ENCODE measurements at regions not wholly inside any gene's neighbourhood (a gene's known extent, or its start where the extent isn't known, plus 50 kb on each side); places are given as distances from the start of the nearest gene placed in this dataset.

GRCh38 chr2:62287899-62288880, 92.3 kb downstream of the B3GNT2 start:
- DNase-seq: peak; percentile 84 to 90 (median 86)
- Mint-ChIP-seq H3K27me3 (ENCODE audit: low read depth in 3 of 3) (peaks cover 0 to 1% (median 0%) of the 10 kb centered on the region in 3 donors), H3K36me3 (peaks cover 0 to 2% of the 10 kb centered on the region in 2 donors), H3K4me3 (peak overlapping the region in 1 of 2 donors; percentile 4), H3K27ac (peak overlapping the region; percentile 48 to 87 (median 81)), H3K4me1 (peaks cover 39% of the 10 kb centered on the region), H3K9me3 (peaks cover 10 to 28% (median 20%) of the 10 kb centered on the region in 7 donors)
- Histone ChIP-seq H3K9me3 (replicated peaks in 1 of 2; ENCODE audit: control insufficient read depth in 1 of 2, insufficient read depth in 1 of 2, low read length in 2 of 2) (peaks cover 13 to 18% of the 10 kb centered on the region in 2 donors), H2AFZ (ENCODE audit: insufficient read depth, low read depth, low read length, poor library complexity, severe bottlenecking) (no peak overlapping the region), H3K27ac (ENCODE audit: low read depth in 1 of 2, low read length in 2 of 2) (peak overlapping the region; percentile 43 to 47), H3K4me1 (ENCODE audit: control insufficient read depth in 1 of 2, insufficient read depth in 2 of 2, low read length in 2 of 2) (peaks cover 25 to 31% of the 10 kb centered on the region in 2 donors), H3K4me2 (replicated peaks; ENCODE audit: extremely low read depth, low read length, poor library complexity, severe bottlenecking) (no peak overlapping the region), H3K79me2 (ENCODE audit: insufficient read depth, low read length) (no peaks in the 10 kb centered on the region), H4K20me1 (ENCODE audit: insufficient read depth, low read length) (no peaks in the 10 kb centered on the region), H3K4me3 (replicated peaks in 1 of 3; ENCODE audit: low read depth in 2 of 3, low read length in 3 of 3) (peak overlapping the region in 1 of 3 experiments; percentile 4), H3K36me3 (replicated peaks in 1 of 2; ENCODE audit: control insufficient read depth in 1 of 2, insufficient read depth in 2 of 2, low read length in 2 of 2) (no peaks in the 10 kb centered on the region), H3K9ac (ENCODE audit: insufficient read depth, low read length, poor library complexity, severe bottlenecking) (no peak overlapping the region), H3K27me3 (ENCODE audit: control insufficient read depth in 2 of 2, insufficient read depth in 2 of 2, low read length in 2 of 2) (no peaks in the 10 kb centered on the region)
- intact Hi-C loops (cut with micrococcal nuclease): loop anchor here in 1 of 2 donors (5.0 kb wide), 1 partner anchor 91 kb away; the partner anchor contains the start of gene B3GNT2
- no peak for TF ChIP-seq CTCF (IDR thresholded peaks at IDR 0.05)
- WGBS (ENCODE audit: insufficient coverage): 67% methylated on average over 3 of the region's 8 CpGs

GRCh38 chr2:62287282-62287681, 91.4 kb downstream of the B3GNT2 start:
- peak overlapping the region in 6 of 7 donors; percentile 40 to 83 (median 72) for H3K27ac Mint-ChIP-seq
- 56% methylated on average over 4 of the region's 5 CpGs for whole genome bisulfite sequencing (ENCODE audit: insufficient coverage)
- H3K4me2 ChIP-seq (replicated peaks; ENCODE audit: extremely low read depth, low read length, poor library complexity, severe bottlenecking): no peak overlapping the region

More at GRCh38 chr2:62287282-62287681, 91.4 kb downstream of the B3GNT2 start:
- intact Hi-C loops (cut with micrococcal nuclease): loop anchor here in 1 of 2 donors (5.0 kb wide), 1 partner anchor 90 kb away; the partner anchor contains the start of gene B3GNT2
- H3K4me1 Mint-ChIP-seq: peaks cover 36% of the 10 kb centered on the region
- H3K4me1 ChIP-seq (ENCODE audit: control insufficient read depth in 1 of 2, insufficient read depth in 2 of 2, low read length in 2 of 2): peaks cover 25 to 28% of the 10 kb centered on the region in 2 donors
- H3K79me2 ChIP-seq (ENCODE audit: insufficient read depth, low read length): no peaks in the 10 kb centered on the region
- no peaks in the 10 kb centered on the region for H3K27me3 ChIP-seq (ENCODE audit: control insufficient read depth in 2 of 2, insufficient read depth in 2 of 2, low read length in 2 of 2)
- no peaks in the 10 kb centered on the region for H3K36me3 ChIP-seq (replicated peaks in 1 of 2; ENCODE audit: control insufficient read depth in 1 of 2, insufficient read depth in 2 of 2, low read length in 2 of 2)
- peaks cover 0 to 1% (median 0%) of the 10 kb centered on the region in 3 donors for H3K27me3 Mint-ChIP-seq (ENCODE audit: low read depth in 3 of 3)
- H2AFZ ChIP-seq (ENCODE audit: insufficient read depth, low read depth, low read length, poor library complexity, severe bottlenecking): no peak overlapping the region
- H3K9ac ChIP-seq (ENCODE audit: insufficient read depth, low read length, poor library complexity, severe bottlenecking): no peak overlapping the region
- peaks cover 10 to 28% (median 21%) of the 10 kb centered on the region in 7 donors for H3K9me3 Mint-ChIP-seq
- DNase-seq: peak; percentile 26 to 58 (median 54)
- peaks cover 13 to 18% of the 10 kb centered on the region in 2 donors for H3K9me3 ChIP-seq (replicated peaks in 1 of 2; ENCODE audit: control insufficient read depth in 1 of 2, insufficient read depth in 1 of 2, low read length in 2 of 2)
- no peak overlapping the region for H3K4me3 Mint-ChIP-seq
- no peaks in the 10 kb centered on the region for H4K20me1 ChIP-seq (ENCODE audit: insufficient read depth, low read length)
- peaks cover 0 to 2% of the 10 kb centered on the region in 2 donors for H3K36me3 Mint-ChIP-seq
- peak overlapping the region in 1 of 2 donors; percentile 43 for H3K27ac ChIP-seq (ENCODE audit: low read depth in 1 of 2, low read length in 2 of 2)
- TF ChIP-seq CTCF (IDR thresholded peaks at IDR 0.05): no peak
- H3K4me3 ChIP-seq (replicated peaks in 1 of 3; ENCODE audit: low read depth in 2 of 3, low read length in 3 of 3): no peak overlapping the region

All from CD14-positive monocyte (primary cell).